PC-3 (cell line): ENCODE measurements at regions not wholly inside any gene's neighbourhood (a gene's known extent, or its start where the extent isn't known, plus 50 kb on each side); places are given as distances from the start of the nearest gene placed in this dataset.

Experiments used
- ATAC-seq: fragments of 200-7000 bp; cut with Tn5 transposase; 2 replicates; pipeline ENCODE4 v1.9.1; 2020; ENCODE audit warnings: mild to moderate bottlenecking, moderate library complexity
- BruUV-seq: library from RNA; stranded (reverse); fragments of 400-500 nt; replicated peaks from 2 replicates; lab custom pipeline; 2021; lab: Mats Ljungman, UMichigan
- CTCF ChIA-PET: fragments of 300-600 bp; sonication (Branson Sonifier 250); formaldehyde crosslinking; loops from one replicate; lab custom pipeline; 2022; ENCODE audit warnings: antibody characterized with exemption; lab: Charles Lee
- POLR2A ChIA-PET: fragments of 300-600 bp; sonication (Branson Sonifier 250); formaldehyde crosslinking; loops from one replicate; lab custom pipeline; 2022; ENCODE audit warnings: antibody characterized with exemption; ENCODE audit not compliant: unreplicated experiment; lab: Charles Lee
- DNase-seq: peaks from one replicate; pipeline ENCODE4 v3.0.0-alpha.2; 2015
- H2AFZ ChIP-seq: fragments of 300-600 bp; sonication (generic); 2 replicates; pipeline ENCODE4 v1.6.0; 2016; ENCODE audit warnings: antibody characterized with exemption, low read length
- H3F3A ChIP-seq: fragments of 300-600 bp; sonication (generic); one replicate; pipeline ENCODE4 v1.6.0; 2017; ENCODE audit warnings: antibody characterized with exemption, low read length, control low read depth, mild to moderate bottlenecking; ENCODE audit not compliant: unreplicated experiment
- H3K27ac ChIP-seq: fragments of 300-600 bp; sonication (generic); 2 replicates; pipeline ENCODE4 v1.5.1; 2016; ENCODE audit warnings: mild to moderate bottlenecking, low read length
- H3K27me3 ChIP-seq: fragments of 300-600 bp; sonication (generic); 2 replicates; pipeline ENCODE4 v1.6.1; 2016; ENCODE audit warnings: low read length, mixed read lengths
- H3K36me3 ChIP-seq: fragments of 300-600 bp; sonication (generic); 2 replicates; pipeline ENCODE4 v1.6.1; 2016; ENCODE audit warnings: low read depth, mixed run types, low read length, mixed read lengths
- H3K4me1 ChIP-seq: fragments of 300-600 bp; sonication (generic); 2 replicates; pipeline ENCODE4 v1.5.1; 2016; ENCODE audit warnings: low read length; ENCODE audit not compliant: insufficient read depth
- H3K4me2 ChIP-seq: fragments of 300-600 bp; sonication (generic); 2 replicates; pipeline ENCODE4 v1.6.0; 2016; ENCODE audit warnings: low read length
- H3K4me3 ChIP-seq: fragments of 300-600 bp; sonication (generic); 2 replicates; pipeline ENCODE4 v1.5.1; 2016; ENCODE audit warnings: mild to moderate bottlenecking, low read length, mixed read lengths
- H3K79me2 ChIP-seq: fragments of 300-600 bp; sonication (generic); 2 replicates; pipeline ENCODE4 v1.6.1; 2017; ENCODE audit warnings: low read length, mixed read lengths
- H3K9ac ChIP-seq: fragments of 300-600 bp; sonication (generic); 2 replicates; pipeline ENCODE4 v1.6.0; 2016; ENCODE audit warnings: mild to moderate bottlenecking, low read length
- H3K9me2 ChIP-seq: fragments of 300-600 bp; sonication (generic); replicated peaks from 2 replicates; pipeline ENCODE4 v1.6.1; 2016; ENCODE audit warnings: mixed run types, low read length, mixed read lengths
- H3K9me3 ChIP-seq: fragments of 300-600 bp; sonication (generic); 2 replicates; pipeline ENCODE4 v1.6.1; 2016; ENCODE audit warnings: low read length, mixed read lengths
- H4K20me1 ChIP-seq: fragments of 300-600 bp; sonication (generic); 2 replicates; pipeline ENCODE4 v1.6.1; 2016; ENCODE audit warnings: low read length, mixed read lengths
- CTCF ChIP-seq: fragments of 300-600 bp; sonication (generic); conservative IDR thresholded peaks from 2 replicates; pipeline ENCODE4 v1.5.1; 2017; ENCODE audit warnings: antibody characterized with exemption, low read depth, mild to moderate bottlenecking, low read length
- EZH2 ChIP-seq: fragments of 300-600 bp; sonication (generic); IDR thresholded peaks from one replicate; pipeline ENCODE4 v1.6.1; 2017; ENCODE audit warnings: antibody characterized with exemption, mild to moderate bottlenecking, low read length; ENCODE audit not compliant: unreplicated experiment
- EZH2phosphoT487 ChIP-seq: fragments of 300-600 bp; sonication (generic); IDR thresholded peaks from 2 replicates; pipeline ENCODE4 v1.6.1; 2018; ENCODE audit warnings: mild to moderate bottlenecking, antibody characterized with exemption, low read length, borderline replicate concordance
- intact Hi-C: fragments of 100-400 bp; cut with micrococcal nuclease; formaldehyde crosslinking; loops from 2 replicates; pipeline ENCODE4 v1.9.0; 2023

DNA sequence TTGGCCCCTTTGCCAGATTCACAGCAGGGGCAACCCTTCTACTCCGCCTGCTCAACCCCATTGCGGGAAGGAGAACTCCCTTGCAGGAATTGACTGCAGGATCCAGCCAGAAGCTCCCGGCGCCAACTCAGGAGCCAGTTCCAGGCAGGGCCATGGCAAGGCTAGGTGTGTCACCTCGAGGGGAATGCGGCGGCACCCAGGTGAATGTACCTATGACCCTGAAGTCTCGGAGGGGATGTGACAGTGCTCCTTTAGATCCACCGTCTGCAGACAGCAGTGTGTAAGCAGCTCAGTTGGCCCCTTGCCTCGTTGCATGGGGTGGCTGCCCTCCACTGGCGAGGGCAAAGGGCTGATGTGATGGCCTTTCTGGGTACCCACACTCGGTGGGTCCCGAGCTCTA is 606.6 kb downstream of the ELAVL2 start:
- H3K27ac ChIP-seq: no peak overlapping the region
- no TSS peak for BruUV-seq
- no peaks in the 10 kb centered on the region for H4K20me1 ChIP-seq
- no peak overlapping the region for H3K4me2 ChIP-seq
- H3K9ac ChIP-seq: no peak overlapping the region
- TF ChIP-seq CTCF (no peak), EZH2 (no peak), EZH2phosphoT487 (no peak)
- intact Hi-C loops: no loop called here
- no peaks in the 10 kb centered on the region for H3K9me3 ChIP-seq
- H3K9me2 ChIP-seq: no peaks in the 10 kb centered on the region
- H3K27me3 ChIP-seq: no peaks in the 10 kb centered on the region
- H3K36me3 ChIP-seq: no peaks in the 10 kb centered on the region
- H3K4me1 ChIP-seq: no peaks in the 10 kb centered on the region
- CTCF ChIA-PET: no interaction called here
- H3K4me3 ChIP-seq: no peak overlapping the region
- H3K79me2 ChIP-seq: no peaks in the 10 kb centered on the region
- no peak for DNase-seq
- POLR2A ChIA-PET: no interaction called here
- ATAC-seq: no peak
- no peak overlapping the region for H2AFZ ChIP-seq
- H3F3A ChIP-seq: no peaks in the 10 kb centered on the region

- no peaks in the 10 kb centered on the region for H3K4me1 ChIP-seq
- TF ChIP-seq CTCF (no peak), EZH2phosphoT487 (no peak), EZH2 (no peak)
- no peaks in the 10 kb centered on the region for H4K20me1 ChIP-seq
- DNase-seq: no peak
- no peak overlapping the region for H3K27ac ChIP-seq
- H3F3A ChIP-seq: no peaks in the 10 kb centered on the region
- H3K27me3 ChIP-seq: no peaks in the 10 kb centered on the region
- no peak overlapping the region for H3K4me2 ChIP-seq
- no peaks in the 10 kb centered on the region for H3K9me2 ChIP-seq
- POLR2A ChIA-PET: no interaction called here
- no peak for ATAC-seq
- no peaks in the 10 kb centered on the region for H3K36me3 ChIP-seq
- H2AFZ ChIP-seq: no peak overlapping the region
- H3K9me3 ChIP-seq: no peaks in the 10 kb centered on the region
- CTCF ChIA-PET: no interaction called here
- no peaks in the 10 kb centered on the region for H3K79me2 ChIP-seq
- no TSS peak for BruUV-seq
- intact Hi-C loops: no loop called here
- no peak overlapping the region for H3K9ac ChIP-seq
- no peak overlapping the region for H3K4me3 ChIP-seq
Measured at GRCh38 chr9:23220171-23220570, 605.9 kb downstream of the ELAVL2 start.

DNA sequence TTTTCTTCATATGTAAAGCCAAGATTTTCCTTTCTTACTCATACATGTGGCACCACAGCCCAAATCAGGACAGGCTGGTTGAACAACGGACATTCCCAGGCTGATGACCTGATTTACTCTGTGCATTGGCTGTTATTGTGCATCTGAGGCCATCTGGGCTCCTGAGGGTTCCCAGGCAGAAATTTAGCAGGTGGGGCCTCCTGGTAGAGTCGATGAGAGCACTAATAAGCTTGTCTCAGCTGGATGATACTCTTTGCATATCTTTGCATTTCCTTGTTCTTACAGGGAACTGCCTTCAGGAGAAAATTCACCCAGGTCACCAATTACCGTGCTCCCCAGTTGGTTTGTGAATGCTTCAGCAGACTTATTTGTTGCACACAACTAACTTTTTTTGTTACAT is 605.1 kb downstream of the ELAVL2 start:
- CTCF ChIA-PET: no interaction called here
- H3K9me3 ChIP-seq: no peaks in the 10 kb centered on the region
- no peaks in the 10 kb centered on the region for H3K79me2 ChIP-seq
- H3K27me3 ChIP-seq: no peaks in the 10 kb centered on the region
- TF ChIP-seq EZH2: no peak
- no peak for TF ChIP-seq EZH2phosphoT487
- no peak for TF ChIP-seq CTCF
- H3K4me2 ChIP-seq: no peak overlapping the region
- no peak overlapping the region for H3K27ac ChIP-seq
- H3K9me2 ChIP-seq: no peaks in the 10 kb centered on the region
- no peak overlapping the region for H2AFZ ChIP-seq
- intact Hi-C loops: no loop called here
- H3F3A ChIP-seq: no peaks in the 10 kb centered on the region
- no peaks in the 10 kb centered on the region for H3K4me1 ChIP-seq
- H3K36me3 ChIP-seq: no peaks in the 10 kb centered on the region
- no peak overlapping the region for H3K9ac ChIP-seq
- BruUV-seq: no TSS peak
- POLR2A ChIA-PET: no interaction called here
- H4K20me1 ChIP-seq: no peaks in the 10 kb centered on the region
- ATAC-seq (no peak), DNase-seq (no peak)
- no peak overlapping the region for H3K4me3 ChIP-seq
